Dermis blood vessel endothelial cell (primary cell): ENCODE measurements at regions not wholly inside any gene's neighbourhood (a gene's known extent, or its start where the extent isn't known, plus 50 kb on each side); places are given as distances from the start of the nearest gene placed in this dataset.

Experiments used
- DNase-seq: peaks from one replicate; pipeline ENCODE4 v3.0.0; 2010

DNA sequence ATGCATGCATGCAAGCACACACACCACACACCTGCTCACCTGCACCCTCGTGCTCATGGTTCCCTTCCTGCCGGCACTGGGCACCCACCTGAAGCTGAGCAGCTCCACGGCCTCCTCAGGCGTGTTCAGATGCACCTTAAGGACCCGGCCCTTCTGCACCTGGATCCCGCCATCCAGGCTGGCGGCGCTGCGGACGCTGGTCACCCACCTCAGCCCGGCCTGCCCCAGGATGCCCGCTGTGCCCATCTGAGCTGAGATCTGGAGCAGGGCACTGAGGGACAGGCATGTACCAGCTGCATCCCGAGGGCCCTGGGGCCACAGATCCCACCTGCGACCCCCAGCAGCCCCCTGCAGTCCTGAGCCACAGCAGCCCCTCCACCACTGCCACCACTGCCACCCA lies 110.0 kb downstream of the LITAF start:
- DNase-seq, result no peak

DNA sequence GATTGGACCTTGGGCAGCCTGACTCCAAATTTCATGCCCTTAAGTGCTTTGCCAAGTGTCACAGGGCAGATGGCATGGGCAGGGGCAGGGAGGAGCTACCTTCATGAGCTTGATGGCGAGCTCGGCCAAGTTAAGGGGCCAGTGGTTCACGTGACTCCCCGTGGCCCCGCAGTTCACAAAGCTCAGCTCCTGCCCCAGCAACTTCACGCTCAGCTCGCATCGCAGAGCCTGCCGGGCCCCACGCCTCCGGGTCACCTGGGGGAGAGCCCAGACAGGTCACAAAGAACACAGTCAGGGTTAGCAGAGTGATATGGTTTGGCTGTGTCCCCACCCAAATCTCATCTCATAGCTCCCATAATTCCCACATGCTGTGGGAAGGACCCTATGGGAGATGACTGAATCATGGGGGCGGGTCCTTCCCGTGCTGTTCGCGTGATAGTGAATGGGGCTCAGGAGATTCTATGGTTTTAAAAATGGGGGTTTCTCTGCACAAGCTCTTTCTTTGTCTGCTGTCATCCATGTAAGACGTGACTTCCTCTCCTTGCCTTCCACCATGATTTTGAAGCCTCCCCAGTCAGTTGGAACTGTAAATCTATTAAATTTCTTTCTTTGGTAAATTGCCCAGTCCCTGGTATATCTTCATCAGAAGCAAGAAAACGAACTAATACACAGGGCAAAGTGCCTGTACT lies 108.1 kb downstream of the LITAF start:
- no peak for DNase-seq

DNA sequence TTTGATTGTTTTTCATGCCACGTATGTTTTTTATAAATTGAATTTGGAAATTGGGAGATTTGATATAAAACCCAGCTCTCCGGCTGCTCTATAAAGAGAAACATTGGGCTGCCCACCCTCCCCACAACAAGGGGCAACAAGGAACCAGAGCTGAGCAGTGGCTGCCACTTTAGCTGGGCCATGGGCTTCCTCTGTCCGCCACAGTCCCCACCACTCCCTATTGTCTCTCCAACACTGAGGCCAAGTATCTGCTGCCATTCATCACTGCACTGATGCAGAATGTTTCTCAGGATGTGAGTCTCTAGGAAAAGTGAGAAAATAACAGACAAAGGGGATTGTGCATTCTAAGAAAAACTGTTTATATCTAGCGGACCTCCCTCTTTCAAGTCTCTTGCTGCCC lies 106.8 kb downstream of the LITAF start:
- no peak for DNase-seq

DNA sequence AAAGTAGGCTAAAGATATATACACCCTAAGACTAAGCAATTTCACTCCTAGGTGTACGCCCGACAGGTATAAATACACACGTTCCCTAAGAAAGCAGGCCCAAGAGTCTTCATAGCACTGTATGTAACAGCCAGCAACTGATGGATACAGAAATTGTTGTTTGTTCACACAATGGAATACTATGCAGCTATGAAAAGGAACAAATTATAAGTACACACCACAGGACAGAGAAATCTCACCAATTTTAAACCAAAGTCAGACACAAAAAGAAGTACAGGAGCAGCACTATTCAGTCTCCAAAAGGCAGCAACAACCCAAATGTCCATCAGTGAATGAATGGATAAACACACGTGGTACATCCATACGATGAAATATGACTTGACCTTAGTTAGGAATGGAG lies 106.1 kb downstream of the LITAF start:
- no peak for DNase-seq

DNA sequence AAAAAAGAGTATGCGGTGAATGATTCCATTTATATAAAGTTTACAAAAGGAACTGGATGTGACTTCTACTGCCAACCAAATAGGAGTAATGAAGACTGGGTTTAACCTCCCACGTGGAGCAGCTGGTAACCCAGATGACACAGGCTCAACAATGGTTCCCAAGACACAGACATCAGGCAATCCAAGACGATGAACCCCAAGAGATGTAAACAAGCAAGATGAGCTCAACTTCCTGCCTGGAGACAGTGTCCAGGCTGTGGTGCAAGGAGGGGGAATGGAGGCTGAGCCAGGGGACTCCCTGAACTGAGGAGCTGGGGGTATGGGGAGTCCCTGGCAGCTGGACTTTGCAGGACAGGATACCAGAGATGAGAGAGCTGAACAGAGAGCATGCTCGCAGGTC lies 104.7 kb downstream of the LITAF start:
- peak; percentile 31 for DNase-seq

DNA sequence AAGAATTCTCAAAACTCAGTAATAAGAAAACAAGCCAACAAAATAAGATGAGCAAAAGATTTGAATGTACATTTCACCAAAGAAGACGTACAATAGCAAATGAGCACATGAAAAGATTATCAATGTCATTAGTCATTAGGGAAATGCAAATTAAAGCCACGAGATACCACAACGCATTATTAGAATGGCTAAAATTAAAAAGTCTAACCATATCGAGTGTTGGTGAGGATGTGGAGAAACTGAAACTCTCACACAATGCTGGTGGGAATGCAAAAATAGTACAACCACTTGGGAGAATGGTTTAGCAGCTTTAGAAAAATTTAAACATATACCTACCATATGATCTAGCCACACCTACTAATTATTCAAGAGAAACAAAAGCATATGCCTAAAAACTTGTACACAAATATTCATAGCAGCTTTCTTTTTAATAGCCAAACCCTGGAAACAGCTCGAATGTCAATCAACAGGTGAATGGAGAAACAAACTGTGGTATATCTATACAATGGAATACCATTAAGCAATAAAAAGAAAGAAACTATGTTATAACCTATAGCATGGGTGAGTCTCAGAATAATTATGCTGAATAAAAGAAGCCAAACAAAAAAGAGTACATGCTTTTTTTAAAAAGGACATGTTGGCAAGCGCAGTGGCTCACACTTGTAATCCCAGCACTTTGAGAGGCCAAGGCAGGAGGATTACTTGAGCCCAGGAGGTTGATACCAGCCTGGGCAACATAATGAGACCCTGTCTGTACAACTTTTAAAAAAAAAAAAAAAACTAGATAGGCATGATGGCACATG lies 103.6 kb downstream of the LITAF start:
- DNase-seq, result no peak

DNA sequence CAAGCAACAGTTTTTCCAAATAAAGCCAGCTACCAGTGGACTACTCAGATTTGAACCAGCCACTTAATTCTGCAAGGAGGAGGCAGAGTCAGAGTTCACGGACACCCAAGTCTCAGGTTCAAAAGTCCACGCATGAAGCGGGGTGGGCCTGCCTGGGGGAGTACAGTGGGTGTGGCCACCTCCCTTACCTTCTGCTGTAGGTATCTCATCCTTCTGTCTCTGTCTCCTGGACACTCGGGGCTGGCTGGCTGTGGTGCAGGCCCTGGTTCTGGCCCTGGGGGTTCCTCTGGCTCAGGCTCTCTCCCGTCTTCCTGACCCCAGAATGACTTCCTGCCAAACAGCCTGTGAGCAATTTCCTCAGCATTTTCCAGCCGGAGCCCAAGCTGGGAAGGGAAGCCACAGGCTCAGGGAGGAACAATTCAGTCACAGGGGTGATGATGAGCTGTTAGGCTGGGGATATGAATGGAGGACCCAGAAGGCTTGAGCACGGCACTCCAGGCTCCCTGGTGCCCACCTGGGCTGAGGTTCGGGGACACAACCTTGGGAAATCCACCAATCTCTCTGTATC lies 101.9 kb downstream of the LITAF start:
- peak; percentile 92 for DNase-seq

DNA sequence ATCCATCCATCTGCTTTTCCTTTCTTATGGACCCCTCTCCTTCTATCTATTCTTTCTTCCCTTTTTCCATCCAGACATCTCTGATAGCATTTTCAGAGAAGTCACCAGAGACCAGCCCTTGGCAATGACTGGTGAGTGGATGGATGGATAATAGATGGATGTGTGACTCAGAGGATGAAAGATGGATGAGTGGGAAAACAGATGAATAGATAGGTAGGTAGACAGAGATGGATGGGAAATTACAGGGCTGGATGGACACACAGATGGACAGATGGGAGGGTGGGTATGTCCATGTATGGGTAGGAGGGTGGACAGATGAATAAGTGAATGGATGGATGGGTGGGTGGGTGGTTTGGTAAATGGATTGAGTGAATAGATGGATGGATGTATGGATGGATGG lies 101.0 kb downstream of the LITAF start:
- DNase-seq, result no peak

DNA sequence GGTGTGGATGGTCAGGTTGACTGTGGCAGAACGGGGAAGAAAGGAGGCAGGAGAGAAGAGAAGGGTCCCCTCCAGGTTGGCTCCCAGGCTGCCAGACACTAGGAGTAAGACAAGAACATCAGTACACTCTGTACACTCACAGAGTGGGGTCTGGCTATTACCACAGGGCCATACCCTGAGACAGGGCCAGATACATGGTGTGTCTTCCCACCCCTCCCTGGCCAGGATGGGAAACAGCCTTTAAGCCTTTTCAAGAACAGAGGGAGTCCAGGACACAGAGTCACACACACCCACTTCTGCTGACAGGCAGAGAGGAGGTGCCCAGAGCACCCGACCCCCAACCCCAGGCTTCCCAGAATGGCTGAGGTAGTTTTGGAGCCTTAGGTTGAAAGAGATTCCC lies 99.4 kb downstream of the LITAF start:
- DNase-seq, result no peak

DNA sequence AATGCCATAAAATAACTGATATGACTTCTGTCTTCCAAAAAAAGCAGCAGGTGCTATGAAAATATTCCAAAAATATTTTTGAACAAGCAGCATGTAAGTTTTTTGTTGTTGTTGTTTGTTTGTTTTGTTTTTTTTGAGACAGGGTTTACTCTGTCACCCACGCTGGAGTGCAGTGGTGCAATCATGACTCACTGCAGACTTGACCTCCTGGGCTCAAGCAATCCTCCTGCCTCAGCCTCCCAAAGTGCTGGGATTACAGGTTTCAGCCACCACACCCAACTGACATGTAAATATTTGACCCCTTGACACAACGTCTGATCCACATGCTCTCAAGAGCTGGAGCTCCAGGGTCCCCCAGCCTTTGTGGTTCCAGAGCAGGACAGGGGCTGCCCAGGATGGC lies 98.4 kb downstream of the LITAF start:
- no peak for DNase-seq

DNA sequence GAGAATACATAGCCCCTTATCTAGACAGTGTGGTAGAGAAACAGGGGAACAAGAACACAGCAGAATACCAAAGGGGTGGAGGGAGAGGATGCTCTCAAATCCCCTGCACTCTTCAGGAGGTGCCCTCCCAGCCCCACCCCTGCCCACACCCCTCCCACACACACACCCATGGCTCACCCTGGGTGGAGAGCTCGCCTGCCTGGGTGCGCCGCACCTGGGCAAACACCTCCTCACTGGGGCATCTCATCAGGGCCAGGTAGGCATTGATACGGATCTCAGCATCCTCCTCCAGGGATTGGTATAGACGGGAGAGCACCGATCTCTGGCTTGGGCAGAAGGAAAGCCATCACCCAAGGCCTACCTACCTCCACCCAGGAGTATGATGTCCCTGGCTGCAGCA lies 95.2 kb downstream of the LITAF start:
- no peak for DNase-seq

DNA sequence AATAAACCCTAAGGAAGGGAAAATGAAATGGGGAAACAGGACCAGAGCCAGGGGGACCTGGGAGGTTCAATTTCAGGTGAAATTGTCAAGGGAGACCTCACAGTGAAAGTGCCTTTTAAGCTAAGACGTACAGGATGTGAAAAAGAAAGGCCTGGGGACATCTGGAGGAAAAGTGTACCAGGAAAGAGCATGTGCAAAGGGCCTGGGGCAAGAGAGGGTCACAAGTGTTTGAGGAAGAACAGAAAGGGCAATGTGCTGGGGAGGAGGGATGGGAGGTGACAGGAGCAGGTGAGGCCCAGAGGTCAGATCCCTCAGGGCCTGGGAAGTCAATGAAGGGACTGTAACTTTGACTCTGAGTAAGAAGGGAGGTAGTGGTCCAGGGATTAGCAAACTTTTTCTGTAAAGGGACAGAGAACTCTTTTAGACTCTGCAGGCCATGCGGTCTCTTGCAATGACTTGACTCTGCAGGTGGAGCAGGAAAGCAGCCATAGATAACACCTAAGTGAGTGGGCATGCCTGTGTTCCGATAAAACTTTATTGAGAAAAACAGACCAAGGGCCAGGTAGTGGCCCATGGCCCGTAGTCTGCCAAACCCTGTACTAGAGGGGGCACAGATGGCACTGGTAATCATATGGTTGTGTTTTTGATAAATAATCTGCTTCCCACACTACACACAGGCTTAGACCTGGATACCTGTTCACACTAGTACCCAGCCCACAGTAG lies 93.8 kb downstream of the LITAF start:
- no peak for DNase-seq

DNA sequence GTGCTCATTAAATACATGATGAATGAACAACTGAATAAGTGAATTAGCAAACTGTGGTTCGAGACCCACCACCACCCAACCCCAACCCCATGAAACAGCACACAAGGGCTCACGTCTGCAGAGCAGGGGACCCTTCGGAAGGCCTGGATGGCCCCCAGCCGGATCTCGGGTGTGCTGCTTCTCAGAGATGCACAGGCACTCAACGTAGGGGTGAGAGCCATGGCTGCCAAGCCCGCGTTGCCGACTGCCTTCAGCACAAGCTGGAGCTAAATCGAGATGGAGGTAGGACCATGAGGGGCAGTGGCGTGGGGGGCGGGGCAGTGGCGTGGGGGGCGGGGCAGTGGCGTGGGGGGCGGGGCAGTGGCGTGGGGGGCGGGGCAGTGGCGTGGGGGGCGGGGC lies 93.2 kb downstream of the LITAF start:
- no peak for DNase-seq

DNA sequence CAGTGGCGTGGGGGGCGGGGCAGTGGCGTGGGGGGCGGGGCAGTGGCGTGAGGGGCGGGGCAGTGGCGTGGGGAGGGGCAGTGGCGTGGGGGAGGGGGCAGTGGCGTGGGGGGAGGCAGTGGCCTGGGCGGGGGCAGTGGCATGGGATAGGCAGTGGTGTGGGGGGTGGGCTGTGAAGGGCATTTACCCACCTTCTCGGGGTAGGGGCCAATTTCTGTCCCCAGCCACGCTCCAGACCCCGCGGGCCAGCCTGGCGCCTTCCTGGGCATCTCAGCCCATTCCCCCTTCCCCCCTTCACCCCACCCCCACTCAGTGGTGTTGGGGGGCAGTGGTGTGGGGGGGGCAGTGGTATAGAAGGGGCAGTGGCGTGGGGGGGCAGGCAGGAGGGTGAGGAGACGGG lies 92.7 kb downstream of the LITAF start:
- DNase-seq, result no peak

DNA sequence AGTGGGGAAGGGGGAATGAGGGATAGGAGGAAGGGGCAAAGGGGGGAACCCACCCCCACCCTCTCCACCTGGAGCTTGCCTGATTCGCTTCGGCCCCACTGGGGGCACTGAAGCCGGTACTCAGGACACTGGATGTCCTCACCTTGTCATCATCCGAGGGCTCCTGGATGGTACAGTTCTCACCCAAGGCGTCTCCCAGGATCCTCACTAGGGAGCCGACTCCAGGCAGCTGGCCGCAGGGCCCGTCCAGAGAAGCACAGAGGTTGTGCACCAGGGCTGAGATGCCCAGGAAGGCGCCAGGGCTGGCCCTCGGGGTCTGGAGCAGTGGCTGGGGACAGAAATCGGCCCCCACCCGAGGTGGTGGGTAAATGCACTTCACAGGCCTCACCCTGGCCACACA lies 92.3 kb downstream of the LITAF start:
- DNase-seq, result no peak

DNA sequence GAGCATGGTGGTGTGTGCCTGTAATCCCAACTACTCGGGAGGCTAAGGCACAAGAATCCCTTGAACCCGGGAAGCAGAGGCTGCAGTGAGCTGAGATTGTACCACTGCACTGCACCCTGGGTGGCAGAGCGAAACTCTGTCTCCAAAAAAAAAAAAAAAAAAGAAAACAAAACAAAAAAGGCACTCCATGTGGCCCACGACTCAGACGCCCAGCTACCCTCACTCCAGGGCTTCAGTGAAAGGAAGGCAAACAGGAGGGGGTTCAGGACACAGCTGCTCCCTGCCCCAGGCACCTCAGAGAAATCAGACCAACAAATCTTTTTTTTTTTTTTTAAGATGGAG lies 91.7 kb downstream of the LITAF start:
- DNase-seq, result no peak
